ENCODE measurements at regions not wholly inside any gene's neighbourhood (a gene's known extent, or its start where the extent isn't known, plus 50 kb on each side); places are given as distances from the start of the nearest gene placed in this dataset.

- TF ChIP-seq CTCF (IDR thresholded peaks at IDR 0.05): no peak
- TF ChIP-seq POLR2A (IDR thresholded peaks at IDR 0.05): no peak
Observed at GRCh38 chr11:71075116-71075720, 177.2 kb downstream of the SHANK2 start.

All from adrenal gland (tissue), 5 donors.